ENCODE measurements at regions not wholly inside any gene's neighbourhood (a gene's known extent, or its start where the extent isn't known, plus 50 kb on each side); places are given as distances from the start of the nearest gene placed in this dataset.

DNA sequence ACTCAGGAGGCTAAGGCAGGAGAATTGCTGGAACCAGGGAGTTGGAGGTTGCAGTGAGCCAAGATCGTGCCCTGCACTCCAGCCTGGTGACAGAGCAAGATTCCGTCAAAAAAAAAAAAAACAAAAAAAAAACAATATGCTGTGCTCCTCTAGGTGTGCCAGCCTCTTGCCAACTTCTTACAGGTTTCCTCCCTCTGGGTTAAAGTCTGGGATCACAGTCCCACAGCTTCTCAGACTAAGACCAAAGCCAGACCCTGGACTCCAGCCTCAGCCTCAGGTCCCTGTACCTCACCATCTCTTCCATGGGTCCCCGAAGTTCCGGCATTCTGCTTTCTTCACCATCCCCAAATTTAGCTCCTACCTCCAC lies 180.8 kb upstream of the MVB12B start:
- ATAC-seq (peak; percentile 37), DNase-seq (ENCODE audit: low read depth, low spot score) (no peak)
- Histone ChIP-seq H3K9me2 (ENCODE audit: insufficient read depth) (no peaks in the 10 kb centered on the region), H3K4me1 (ENCODE audit: control insufficient read depth in 1 of 2, insufficient read depth in 2 of 2, low read length in 2 of 2) (peaks cover 0 to 14% of the 10 kb centered on the region in 2 experiments; a peak in 2 of 4 replicates), H3K9me3 (ENCODE audit: control insufficient read depth in 1 of 2, insufficient read depth in 1 of 2, low read depth in 1 of 2, low read length in 2 of 2) (no peaks in the 10 kb centered on the region), H2AFZ (ENCODE audit: low read depth, low read length, poor library complexity, severe bottlenecking) (peak overlapping the region; percentile 86), H3K4me2 (ENCODE audit: low read length) (peak overlapping the region; percentile 27; the same call in 1 of the 2 replicates), H3K9ac (ENCODE audit: low read length) (no peak overlapping the region), H4K20me1 (ENCODE audit: insufficient read depth) (no peaks in the 10 kb centered on the region), H3K36me3 (ENCODE audit: control insufficient read depth in 1 of 2, insufficient read depth in 2 of 2, low read length in 2 of 2) (no peaks in the 10 kb centered on the region), H3K79me2 (ENCODE audit: insufficient read depth, low read length) (no peaks in the 10 kb centered on the region), H3K27ac (ENCODE audit: low read depth, low read length) (no peak overlapping the region), H3K27me3 (ENCODE audit: insufficient read depth, low read length) (no peaks in the 10 kb centered on the region), H3K4me3 (replicated peaks in 1 of 2; ENCODE audit: low read depth in 1 of 2, low read length in 2 of 2) (no peak overlapping the region)
- RAD21 ChIA-PET (ENCODE audit: low non-redundant PET in 1 of 2, low total read pairs in 2 of 2, uncharacterized antibody in 2 of 2, unreplicated experiment in 2 of 2): no interaction called here
- POLR2A ChIA-PET: no interaction called here
- intact Hi-C loops (cut with micrococcal nuclease): loop anchor here (10.0 kb wide), 1 partner anchor 349 kb away; no protein-coding TSS in a partner anchor
- TF ChIP-seq SRF (IDR thresholded peaks at IDR 0.05; ENCODE audit: low read depth) (no peak), SP1 (IDR thresholded peaks at IDR 0.05; ENCODE audit: low read depth) (no peak), EGR1 (IDR thresholded peaks at IDR 0.05; ENCODE audit: low read depth) (no peak), ZFX (IDR thresholded peaks at IDR 0.05) (no peak), YY1 (IDR thresholded peaks at IDR 0.05; ENCODE audit: extremely low read depth, insufficient replicate concordance, low read depth, low read length) (no peak), POLR2A (IDR thresholded peaks at IDR 0.05; ENCODE audit: borderline replicate concordance, extremely low read depth, insufficient read depth, insufficient read length) (no peak), ELF1 (IDR thresholded peaks at IDR 0.05; ENCODE audit: borderline replicate concordance, low read depth) (no peak)
- CTCF ChIA-PET: interaction anchor here (1.0 kb wide), 1 partner anchor 738 kb away, joined by 3 read pairs; no protein-coding TSS in a partner anchor
- BruUV-seq (replicated peaks): no TSS peak

DNA sequence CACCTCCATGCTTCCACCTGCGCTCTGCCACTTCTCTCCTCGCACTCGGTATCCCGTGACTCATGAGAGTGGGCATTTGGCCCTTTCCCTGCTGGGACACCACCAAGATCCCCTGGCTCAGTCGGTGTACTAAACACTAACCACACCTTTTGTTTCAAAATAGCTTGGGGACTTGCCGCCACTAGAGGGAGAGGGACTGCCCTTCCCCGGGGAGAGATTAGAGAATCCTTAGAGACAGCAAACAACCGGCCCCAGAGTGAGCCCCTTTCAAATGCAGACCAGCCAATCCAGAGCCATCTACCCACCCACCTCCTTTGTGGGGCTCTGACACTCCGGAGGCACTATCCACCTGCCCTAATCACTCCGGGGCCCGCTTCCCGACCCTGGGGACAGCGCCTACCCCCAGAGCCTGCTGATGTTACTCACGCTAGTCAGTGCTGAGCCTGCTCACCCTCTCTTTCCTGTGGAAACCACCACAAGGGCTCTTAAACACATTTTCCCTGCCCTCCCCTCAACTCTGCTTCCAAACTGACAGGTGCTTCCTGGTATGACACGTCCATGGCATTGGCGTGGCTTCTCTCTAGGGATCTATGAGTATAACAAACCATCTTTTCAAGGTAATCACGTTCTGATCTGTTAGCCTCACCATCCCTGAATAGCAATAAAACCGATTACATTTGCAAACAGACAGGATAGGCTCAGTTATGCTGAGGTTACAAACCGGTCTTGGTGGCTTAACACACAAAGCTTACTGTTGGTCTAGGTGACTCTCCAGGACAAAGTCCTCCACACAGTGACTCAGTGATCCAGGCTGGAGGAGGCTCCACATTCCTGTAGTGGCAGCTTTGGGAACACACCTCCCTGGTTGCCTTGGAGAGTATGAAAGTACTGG lies 180.1 kb upstream of the MVB12B start:
- Histone ChIP-seq H4K20me1 (ENCODE audit: insufficient read depth) (no peaks in the 10 kb centered on the region), H3K4me1 (ENCODE audit: control insufficient read depth in 1 of 2, insufficient read depth in 2 of 2, low read length in 2 of 2) (peaks cover 0 to 14% of the 10 kb centered on the region in 2 experiments; a peak in 2 of 4 replicates), H3K9me3 (ENCODE audit: control insufficient read depth in 1 of 2, insufficient read depth in 1 of 2, low read depth in 1 of 2, low read length in 2 of 2) (no peaks in the 10 kb centered on the region), H3K9me2 (ENCODE audit: insufficient read depth) (no peaks in the 10 kb centered on the region), H3K9ac (ENCODE audit: low read length) (no peak overlapping the region), H3K4me2 (ENCODE audit: low read length) (peak overlapping the region; percentile 27; the same call in 1 of the 2 replicates), H3K27me3 (ENCODE audit: insufficient read depth, low read length) (no peaks in the 10 kb centered on the region), H3K79me2 (ENCODE audit: insufficient read depth, low read length) (no peaks in the 10 kb centered on the region), H3K36me3 (ENCODE audit: control insufficient read depth in 1 of 2, insufficient read depth in 2 of 2, low read length in 2 of 2) (no peaks in the 10 kb centered on the region), H3K4me3 (replicated peaks in 1 of 2; ENCODE audit: low read depth in 1 of 2, low read length in 2 of 2) (no peak overlapping the region), H3K27ac (ENCODE audit: low read depth, low read length) (no peak overlapping the region), H2AFZ (ENCODE audit: low read depth, low read length, poor library complexity, severe bottlenecking) (peak overlapping the region; percentile 86)
- CTCF ChIA-PET: interaction anchor here (1.0 kb wide), 1 partner anchor 739 kb away, joined by 3 read pairs; no protein-coding TSS in a partner anchor
- BruUV-seq (replicated peaks): no TSS peak
- ATAC-seq (peak; percentile 93), DNase-seq (ENCODE audit: low read depth, low spot score) (no peak)
- intact Hi-C loops (cut with micrococcal nuclease): loop anchor here (10.0 kb wide), 1 partner anchor 348 kb away; no protein-coding TSS in a partner anchor
- POLR2A ChIA-PET: no interaction called here
- RAD21 ChIA-PET (ENCODE audit: low non-redundant PET in 1 of 2, low total read pairs in 2 of 2, uncharacterized antibody in 2 of 2, unreplicated experiment in 2 of 2): no interaction called here
- TF ChIP-seq TCF7L2 (IDR thresholded peaks at IDR 0.05; ENCODE audit: borderline replicate concordance, extremely low read depth, insufficient read depth, insufficient read length): no peak
- TF ChIP-seq, protein P1, sequence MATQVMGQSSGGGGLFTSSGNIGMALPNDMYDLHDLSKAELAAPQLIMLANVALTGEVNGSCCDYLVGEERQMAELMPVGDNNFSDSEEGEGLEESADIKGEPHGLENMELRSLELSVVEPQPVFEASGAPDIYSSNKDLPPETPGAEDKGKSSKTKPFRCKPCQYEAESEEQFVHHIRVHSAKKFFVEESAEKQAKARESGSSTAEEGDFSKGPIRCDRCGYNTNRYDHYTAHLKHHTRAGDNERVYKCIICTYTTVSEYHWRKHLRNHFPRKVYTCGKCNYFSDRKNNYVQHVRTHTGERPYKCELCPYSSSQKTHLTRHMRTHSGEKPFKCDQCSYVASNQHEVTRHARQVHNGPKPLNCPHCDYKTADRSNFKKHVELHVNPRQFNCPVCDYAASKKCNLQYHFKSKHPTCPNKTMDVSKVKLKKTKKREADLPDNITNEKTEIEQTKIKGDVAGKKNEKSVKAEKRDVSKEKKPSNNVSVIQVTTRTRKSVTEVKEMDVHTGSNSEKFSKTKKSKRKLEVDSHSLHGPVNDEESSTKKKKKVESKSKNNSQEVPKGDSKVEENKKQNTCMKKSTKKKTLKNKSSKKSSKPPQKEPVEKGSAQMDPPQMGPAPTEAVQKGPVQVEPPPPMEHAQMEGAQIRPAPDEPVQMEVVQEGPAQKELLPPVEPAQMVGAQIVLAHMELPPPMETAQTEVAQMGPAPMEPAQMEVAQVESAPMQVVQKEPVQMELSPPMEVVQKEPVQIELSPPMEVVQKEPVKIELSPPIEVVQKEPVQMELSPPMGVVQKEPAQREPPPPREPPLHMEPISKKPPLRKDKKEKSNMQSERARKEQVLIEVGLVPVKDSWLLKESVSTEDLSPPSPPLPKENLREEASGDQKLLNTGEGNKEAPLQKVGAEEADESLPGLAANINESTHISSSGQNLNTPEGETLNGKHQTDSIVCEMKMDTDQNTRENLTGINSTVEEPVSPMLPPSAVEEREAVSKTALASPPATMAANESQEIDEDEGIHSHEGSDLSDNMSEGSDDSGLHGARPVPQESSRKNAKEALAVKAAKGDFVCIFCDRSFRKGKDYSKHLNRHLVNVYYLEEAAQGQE (IDR thresholded peaks at IDR 0.05; ENCODE audit: low read depth): no peak
- TF ChIP-seq RAD21 (IDR thresholded peaks at IDR 0.05; ENCODE audit: low read depth): peak; percentile 48
- TF ChIP-seq, protein P2, sequence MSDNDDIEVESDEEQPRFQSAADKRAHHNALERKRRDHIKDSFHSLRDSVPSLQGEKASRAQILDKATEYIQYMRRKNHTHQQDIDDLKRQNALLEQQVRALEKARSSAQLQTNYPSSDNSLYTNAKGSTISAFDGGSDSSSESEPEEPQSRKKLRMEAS (IDR thresholded peaks at IDR 0.05): no peak
- TF ChIP-seq POLR2A (IDR thresholded peaks at IDR 0.05; ENCODE audit: borderline replicate concordance, extremely low read depth, insufficient read depth, insufficient read length): no peak
- TF ChIP-seq EZH2 (IDR thresholded peaks at IDR 0.05): no peak
- no peak for TF ChIP-seq EZH2phosphoT487 (IDR thresholded peaks at IDR 0.05; ENCODE audit: borderline replicate concordance)

All from HCT116 (cell line).